PC-9 (cell line): ENCODE measurements at regions not wholly inside any gene's neighbourhood (a gene's known extent, or its start where the extent isn't known, plus 50 kb on each side); places are given as distances from the start of the nearest gene placed in this dataset.

Experiments used
- BruUV-seq: library from RNA; stranded (reverse); fragments of 400-500 nt; replicated peaks from 2 replicates; lab custom pipeline; 2021; lab: Mats Ljungman, UMichigan
- CTCF ChIA-PET: fragments of 300-600 bp; sonication (Branson Sonifier 250); formaldehyde crosslinking; loops from one replicate; lab custom pipeline; 2022; ENCODE audit warnings: antibody characterized with exemption; lab: Charles Lee
- POLR2A ChIA-PET: fragments of 300-600 bp; sonication (Branson Sonifier 250); formaldehyde crosslinking; loops from one replicate; lab custom pipeline; 2022; ENCODE audit warnings: antibody characterized with exemption; ENCODE audit not compliant: unreplicated experiment; lab: Charles Lee
- DNase-seq, 2 experiments: peaks; one replicate each; pipeline versions ENCODE4 v3.0.0 to v3.0.0-alpha.2; 2015 to 2022; ENCODE audit warnings: mixed read lengths in 1 of 2
- H2AFZ ChIP-seq: fragments of 200-600 bp; sonication (generic); 2 replicates; pipeline ENCODE4 v1.8.1; 2017; ENCODE audit warnings: antibody characterized with exemption
- H3F3A ChIP-seq: fragments of 200-600 bp; sonication (generic); 2 replicates; pipeline ENCODE4 v1.8.1; 2017; ENCODE audit warnings: antibody characterized with exemption, mild to moderate bottlenecking, low read depth; ENCODE audit not compliant: insufficient read depth
- H3K27ac ChIP-seq: fragments of 200-600 bp; sonication (generic); 2 replicates; pipeline ENCODE4 v1.6.1; 2016; ENCODE audit warnings: mixed run types
- H3K27me3 ChIP-seq: fragments of 200-600 bp; sonication (generic); 2 replicates; pipeline ENCODE4 v1.6.1; 2016; ENCODE audit warnings: low read depth, mixed run types; ENCODE audit not compliant: insufficient read depth
- H3K36me3 ChIP-seq: fragments of 200-600 bp; sonication (generic); 2 replicates; pipeline ENCODE4 v1.6.1; 2016; ENCODE audit warnings: low read depth, mixed run types
- H3K4me1 ChIP-seq: fragments of 200-600 bp; sonication (generic); replicated peaks from 2 replicates; pipeline ENCODE4 v1.6.1; 2016; ENCODE audit warnings: mixed run types; ENCODE audit not compliant: insufficient read depth
- H3K4me2 ChIP-seq: fragments of 200-600 bp; sonication (generic); 2 replicates; pipeline ENCODE4 v1.6.1; 2017; ENCODE audit warnings: mixed run types
- H3K4me3 ChIP-seq: fragments of 200-600 bp; sonication (generic); 2 replicates; pipeline ENCODE4 v1.6.1; 2016; ENCODE audit warnings: mixed run types
- H3K79me2 ChIP-seq: fragments of 200-600 bp; sonication (generic); 2 replicates; pipeline ENCODE4 v1.6.1; 2017; ENCODE audit warnings: low read depth, mixed run types
- H3K9me2 ChIP-seq: fragments of 200-600 bp; sonication (generic); 2 replicates; pipeline ENCODE4 v1.8.1; 2017; ENCODE audit warnings: mild to moderate bottlenecking; ENCODE audit not compliant: insufficient read depth
- H3K9me3 ChIP-seq: fragments of 200-600 bp; sonication (generic); 2 replicates; pipeline ENCODE4 v1.8.1; 2016; ENCODE audit warnings: low read depth; ENCODE audit not compliant: insufficient read depth
- H4K20me1 ChIP-seq: fragments of 200-600 bp; sonication (generic); 2 replicates; pipeline ENCODE4 v1.8.1; 2017; ENCODE audit not compliant: insufficient read depth
- CTCF ChIP-seq: fragments of 200-600 bp; sonication (generic); conservative IDR thresholded peaks from 2 replicates; pipeline ENCODE4 v1.6.1; 2017; ENCODE audit warnings: mixed run types, antibody characterized with exemption, mild to moderate bottlenecking, moderate library complexity
- EZH2 ChIP-seq: fragments of 200-600 bp; sonication (generic); IDR thresholded peaks from 2 replicates; pipeline ENCODE4 v1.8.0; 2017; ENCODE audit warnings: antibody characterized with exemption, low read depth
- intact Hi-C: fragments of 100-400 bp; cut with micrococcal nuclease; formaldehyde crosslinking; loops from one replicate; pipeline ENCODE4 v1.10.0; 2022; ENCODE audit not compliant: unreplicated experiment

DNA sequence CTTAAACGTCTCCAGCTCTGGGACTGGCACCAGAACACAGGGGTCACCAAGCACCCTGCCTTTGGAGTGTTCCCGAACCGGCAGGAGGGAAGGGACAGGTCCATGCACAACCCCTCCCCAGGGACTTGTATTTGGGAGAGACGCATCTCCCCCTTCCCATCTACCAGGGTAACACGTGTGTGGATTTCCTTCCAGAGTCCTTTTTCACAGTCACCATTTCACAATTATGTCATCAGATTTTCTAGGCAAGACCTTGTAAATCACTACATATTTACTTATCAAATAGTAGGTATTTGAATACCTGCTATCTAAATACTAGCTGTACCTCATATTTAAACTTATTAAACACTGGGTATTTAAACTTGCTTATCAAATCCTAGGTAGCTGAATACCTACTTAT, 57.4 kb upstream of the AJAP1 start:
- H3K9me2 ChIP-seq: no peaks in the 10 kb centered on the region
- DNase-seq: no peak
- ChIA-PET CTCF (no interaction called here), POLR2A (no interaction called here)
- no peaks in the 10 kb centered on the region for H3K36me3 ChIP-seq
- no peaks in the 10 kb centered on the region for H3K4me1 ChIP-seq
- no peaks in the 10 kb centered on the region for H3K9me3 ChIP-seq
- no peak for TF ChIP-seq CTCF
- no peak for TF ChIP-seq EZH2
- H2AFZ ChIP-seq: no peak overlapping the region
- no peak overlapping the region for H3K4me3 ChIP-seq
- H3K79me2 ChIP-seq: no peaks in the 10 kb centered on the region
- intact Hi-C loops: no loop called here
- no peak overlapping the region for H3K27ac ChIP-seq
- no TSS peak for BruUV-seq
- H4K20me1 ChIP-seq: no peaks in the 10 kb centered on the region
- no peaks in the 10 kb centered on the region for H3F3A ChIP-seq
- H3K27me3 ChIP-seq: peaks cover 36% of the 10 kb centered on the region; the same call in 1 of the 2 replicates
- H3K4me2 ChIP-seq: no peak overlapping the region

DNA sequence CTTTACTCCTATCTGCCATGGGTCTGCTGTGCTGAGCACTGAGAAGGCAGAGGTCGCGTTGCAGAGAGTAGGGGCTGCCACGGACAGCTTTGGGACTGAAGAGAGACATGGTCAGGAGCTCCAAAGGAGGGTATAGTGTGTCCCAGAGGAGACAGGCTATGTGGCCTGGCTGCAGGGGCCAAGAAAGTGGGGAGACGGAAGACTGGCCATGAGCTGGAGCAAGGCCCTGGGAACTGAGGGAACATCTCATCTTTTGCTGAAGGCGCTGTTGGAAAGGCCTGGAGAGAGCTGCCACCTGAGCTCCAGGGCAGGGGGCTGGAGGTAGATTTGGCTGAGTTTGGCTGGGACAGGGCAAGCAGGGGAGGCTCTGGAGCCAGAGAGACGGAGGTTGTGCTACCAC, 55.8 kb upstream of the AJAP1 start:
- no peaks in the 10 kb centered on the region for H3K9me3 ChIP-seq
- no peak overlapping the region for H3K27ac ChIP-seq
- intact Hi-C loops: no loop called here
- no peak for TF ChIP-seq EZH2
- H3K9me2 ChIP-seq: no peaks in the 10 kb centered on the region
- no peak for DNase-seq
- no peaks in the 10 kb centered on the region for H3F3A ChIP-seq
- H3K79me2 ChIP-seq: no peaks in the 10 kb centered on the region
- H3K4me2 ChIP-seq: no peak overlapping the region
- ChIA-PET POLR2A (no interaction called here), CTCF (no interaction called here)
- no peak overlapping the region for H2AFZ ChIP-seq
- no TSS peak for BruUV-seq
- H3K27me3 ChIP-seq: peaks cover 38% of the 10 kb centered on the region; the same call in 1 of the 2 replicates
- H3K36me3 ChIP-seq: no peaks in the 10 kb centered on the region
- H3K4me1 ChIP-seq: no peaks in the 10 kb centered on the region
- H4K20me1 ChIP-seq: no peaks in the 10 kb centered on the region
- H3K4me3 ChIP-seq: no peak overlapping the region

DNA sequence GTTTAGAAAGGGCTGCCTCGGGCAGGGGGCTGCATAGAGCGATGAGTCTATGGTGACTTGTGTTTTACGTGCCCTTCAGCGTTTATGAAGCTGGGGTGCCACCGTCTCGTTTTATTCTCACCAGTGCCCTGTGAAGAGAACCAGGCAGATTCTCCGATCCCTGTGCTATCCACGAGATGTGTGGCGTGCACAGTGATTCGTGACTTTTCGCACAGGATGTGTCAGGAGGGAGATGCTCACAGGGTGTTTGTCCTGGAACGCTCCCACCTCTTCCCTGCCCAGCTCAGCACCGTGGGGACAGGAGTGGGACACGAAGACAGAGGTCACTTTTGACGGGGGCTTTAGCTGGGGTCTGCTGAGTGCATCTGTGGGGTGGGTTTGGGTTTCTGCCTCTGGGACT, 54.9 kb upstream of the AJAP1 start:
- ChIA-PET POLR2A (no interaction called here), CTCF (no interaction called here)
- no TSS peak for BruUV-seq
- intact Hi-C loops: no loop called here
- Histone ChIP-seq H3K4me3 (no peak overlapping the region), H3K9me2 (no peaks in the 10 kb centered on the region), H3K36me3 (no peaks in the 10 kb centered on the region), H4K20me1 (no peaks in the 10 kb centered on the region), H3K4me1 (no peaks in the 10 kb centered on the region), H3K27ac (no peak overlapping the region), H3K9me3 (no peaks in the 10 kb centered on the region), H3K4me2 (no peak overlapping the region), H2AFZ (no peak overlapping the region), H3K27me3 (peaks cover 46% of the 10 kb centered on the region), H3K79me2 (no peaks in the 10 kb centered on the region), H3F3A (no peaks in the 10 kb centered on the region)
- TF ChIP-seq EZH2: no peak
- no peak for TF ChIP-seq CTCF
- DNase-seq: no peak

DNA sequence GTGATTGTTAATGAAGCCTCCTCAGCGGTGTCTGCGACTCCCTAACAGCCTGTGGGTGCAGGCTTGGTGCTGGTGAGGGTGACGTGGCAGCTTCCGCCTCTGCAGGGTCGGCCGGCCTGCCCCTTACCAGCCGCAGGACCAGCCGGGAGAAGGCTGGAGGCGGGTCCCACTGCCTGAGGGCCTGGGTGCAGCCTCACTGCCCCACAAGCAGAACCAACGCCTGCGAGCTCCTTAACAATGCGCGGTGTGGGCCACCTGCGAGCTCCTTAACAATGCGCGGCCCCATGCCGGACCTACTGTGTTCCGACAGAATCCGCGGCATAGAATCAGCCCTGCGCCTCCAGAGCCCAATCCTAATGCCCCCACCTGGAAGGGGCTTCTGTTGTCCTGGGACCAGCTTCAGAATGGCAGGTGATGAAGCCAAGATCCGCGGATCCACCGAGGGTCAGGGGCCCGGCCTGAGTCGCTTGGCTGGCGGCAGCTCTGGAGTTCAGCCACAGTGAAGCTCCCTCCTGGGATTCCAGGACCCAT, 54.4 kb upstream of the AJAP1 start:
- no peak for TF ChIP-seq EZH2
- no peak for TF ChIP-seq CTCF
- intact Hi-C loops: no loop called here
- Histone ChIP-seq H3K4me2 (no peak overlapping the region), H3K4me3 (no peak overlapping the region), H2AFZ (no peak overlapping the region), H3K27ac (no peak overlapping the region), H3K36me3 (no peaks in the 10 kb centered on the region), H3K9me2 (no peaks in the 10 kb centered on the region), H3F3A (no peaks in the 10 kb centered on the region), H3K27me3 (peaks cover 46% of the 10 kb centered on the region), H3K4me1 (no peaks in the 10 kb centered on the region), H3K9me3 (no peaks in the 10 kb centered on the region), H3K79me2 (no peaks in the 10 kb centered on the region), H4K20me1 (no peaks in the 10 kb centered on the region)
- ChIA-PET POLR2A (no interaction called here), CTCF (no interaction called here)
- DNase-seq: no peak
- no TSS peak for BruUV-seq
